ENCODE measurements at regions not wholly inside any gene's neighbourhood (a gene's known extent, or its start where the extent isn't known, plus 50 kb on each side); places are given as distances from the start of the nearest gene placed in this dataset.
A peak's percentile ranks its signal among the peaks of the same experiment; 100 is the strongest.

DNA sequence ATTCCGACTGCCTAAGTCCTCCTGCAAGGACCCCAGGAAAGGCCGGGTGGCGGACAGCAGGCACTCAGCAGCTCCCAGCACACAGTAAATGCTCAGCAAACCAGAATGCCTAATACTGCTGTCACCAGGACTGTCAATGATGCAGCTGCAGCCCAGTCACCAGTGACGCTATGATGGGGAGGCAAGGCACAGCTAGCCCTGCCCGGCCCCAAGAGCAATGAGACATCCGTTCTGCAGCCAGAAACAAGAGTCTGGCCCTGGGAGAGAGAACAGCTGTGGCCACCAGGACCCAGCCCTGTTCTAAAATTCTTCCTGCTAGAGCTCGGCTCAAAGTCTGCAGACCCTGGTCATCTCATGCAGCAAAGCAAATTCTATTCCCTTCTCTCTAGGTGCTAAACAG, 69.8 kb downstream of the NCOR2 start:
- DNase-seq (ENCODE audit: low read depth in 2 of 2), result peak; percentile 83 to 96
- H3K4me3 ChIP-seq (replicated peaks in 1 of 2; ENCODE audit: low read depth in 2 of 2, low read length in 2 of 2), result no peak overlapping the region
- TF ChIP-seq, protein P1, sequence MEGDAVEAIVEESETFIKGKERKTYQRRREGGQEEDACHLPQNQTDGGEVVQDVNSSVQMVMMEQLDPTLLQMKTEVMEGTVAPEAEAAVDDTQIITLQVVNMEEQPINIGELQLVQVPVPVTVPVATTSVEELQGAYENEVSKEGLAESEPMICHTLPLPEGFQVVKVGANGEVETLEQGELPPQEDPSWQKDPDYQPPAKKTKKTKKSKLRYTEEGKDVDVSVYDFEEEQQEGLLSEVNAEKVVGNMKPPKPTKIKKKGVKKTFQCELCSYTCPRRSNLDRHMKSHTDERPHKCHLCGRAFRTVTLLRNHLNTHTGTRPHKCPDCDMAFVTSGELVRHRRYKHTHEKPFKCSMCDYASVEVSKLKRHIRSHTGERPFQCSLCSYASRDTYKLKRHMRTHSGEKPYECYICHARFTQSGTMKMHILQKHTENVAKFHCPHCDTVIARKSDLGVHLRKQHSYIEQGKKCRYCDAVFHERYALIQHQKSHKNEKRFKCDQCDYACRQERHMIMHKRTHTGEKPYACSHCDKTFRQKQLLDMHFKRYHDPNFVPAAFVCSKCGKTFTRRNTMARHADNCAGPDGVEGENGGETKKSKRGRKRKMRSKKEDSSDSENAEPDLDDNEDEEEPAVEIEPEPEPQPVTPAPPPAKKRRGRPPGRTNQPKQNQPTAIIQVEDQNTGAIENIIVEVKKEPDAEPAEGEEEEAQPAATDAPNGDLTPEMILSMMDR (IDR thresholded peaks at IDR 0.05; ENCODE audit: low read depth, low read length), result no peak

GRCh38 chr12:124497039-124497438, 70.4 kb downstream of the NCOR2 start:
- TF ChIP-seq, protein P1 (IDR thresholded peaks at IDR 0.05; ENCODE audit: low read depth, low read length), result no peak
- H3K4me3 ChIP-seq (replicated peaks in 1 of 2; ENCODE audit: low read depth in 2 of 2, low read length in 2 of 2), result no peak overlapping the region
- peak; percentile 82 for DNase-seq (ENCODE audit: low read depth in 2 of 2)

DNA sequence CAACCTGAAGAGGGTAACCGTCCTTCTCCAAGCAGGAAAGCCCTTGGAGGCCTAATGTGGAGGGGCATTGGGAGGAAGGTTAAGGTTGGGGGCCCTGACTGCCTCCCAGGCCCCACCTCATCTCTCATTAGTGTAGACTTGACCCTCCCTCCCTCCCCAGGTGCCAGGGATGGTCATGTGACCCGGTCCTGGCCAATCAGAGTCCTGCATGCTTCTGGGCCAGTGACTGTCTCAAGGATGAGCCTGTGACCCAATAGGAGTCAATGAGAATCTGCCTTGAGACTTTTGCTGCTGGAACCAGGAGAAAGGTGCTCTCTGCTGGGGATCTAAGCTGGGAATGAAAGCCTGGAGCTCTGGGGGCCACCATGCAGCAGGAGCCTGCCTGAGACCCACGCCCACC, 70.8 kb downstream of the NCOR2 start:
- TF ChIP-seq, protein P1 (IDR thresholded peaks at IDR 0.05; ENCODE audit: low read depth, low read length), result no peak
- peak in 1 of 2 donors; percentile 48 for DNase-seq (ENCODE audit: low read depth in 2 of 2)
- H3K4me3 ChIP-seq (replicated peaks in 1 of 2; ENCODE audit: low read depth in 2 of 2, low read length in 2 of 2), result no peak overlapping the region

DNA sequence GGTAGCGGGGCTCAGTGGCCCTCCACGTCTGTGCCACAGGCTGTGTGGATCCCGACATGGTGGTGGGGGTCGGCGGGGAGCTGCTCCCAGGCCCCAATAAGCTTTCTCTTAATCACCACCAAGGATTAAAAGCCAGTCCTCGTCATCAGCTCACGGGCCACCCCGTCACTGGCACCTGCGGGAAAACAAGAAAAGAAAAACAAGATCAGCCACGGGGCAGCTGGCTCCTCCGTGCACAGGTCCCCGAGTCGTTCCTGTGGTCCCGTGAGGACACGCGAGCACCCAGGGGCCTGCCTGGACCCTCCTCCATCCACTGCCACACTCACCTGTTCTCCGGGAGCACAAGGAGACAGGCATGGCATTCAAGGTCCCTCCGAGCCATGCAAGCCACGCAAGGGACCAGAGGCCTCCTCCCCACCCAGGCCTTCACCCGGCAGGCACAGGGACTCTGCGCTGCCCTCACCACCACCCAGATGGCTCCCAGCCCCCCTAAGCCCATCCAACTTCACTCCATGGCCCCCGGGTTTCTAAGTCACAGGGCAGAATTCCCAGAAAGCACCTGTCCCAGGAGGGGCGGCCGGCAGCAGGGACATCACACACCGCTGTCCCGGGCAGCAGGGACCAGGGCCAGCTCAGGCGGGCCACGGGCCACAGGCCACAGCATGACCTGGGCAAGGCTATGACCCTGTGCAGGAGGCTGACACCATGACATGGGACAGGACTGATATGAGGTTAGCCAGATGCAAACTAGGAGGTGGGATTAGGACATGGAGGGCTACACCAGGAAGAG, 72.0 kb downstream of the NCOR2 start:
- TF ChIP-seq, protein P1 (IDR thresholded peaks at IDR 0.05; ENCODE audit: low read depth, low read length), result no peak
- no peak overlapping the region for H3K4me3 ChIP-seq (replicated peaks in 1 of 2; ENCODE audit: low read depth in 2 of 2, low read length in 2 of 2)
- no peak for DNase-seq (ENCODE audit: low read depth in 2 of 2)

GRCh38 chr12:124494751-124495129, 72.7 kb downstream of the NCOR2 start:
- DNase-seq (ENCODE audit: low read depth in 2 of 2), result no peak
- H3K4me3 ChIP-seq (replicated peaks in 1 of 2; ENCODE audit: low read depth in 2 of 2, low read length in 2 of 2), result no peak overlapping the region
- TF ChIP-seq, protein P1 (IDR thresholded peaks at IDR 0.05; ENCODE audit: low read depth, low read length), result no peak

GRCh38 chr12:124493809-124494750, 73.3 kb downstream of the NCOR2 start:
- TF ChIP-seq, protein P1 (IDR thresholded peaks at IDR 0.05; ENCODE audit: low read depth, low read length), result no peak
- H3K4me3 ChIP-seq (replicated peaks in 1 of 2; ENCODE audit: low read depth in 2 of 2, low read length in 2 of 2), result no peak overlapping the region
- no peak for DNase-seq (ENCODE audit: low read depth in 2 of 2)
